IMR-90 (cell line): ENCODE measurements at regions not wholly inside any gene's neighbourhood (a gene's known extent, or its start where the extent isn't known, plus 50 kb on each side); places are given as distances from the start of the nearest gene placed in this dataset.

ENCODE experiments used
- ATAC-seq: fragments of 200-7000 bp; cut with Tn5 transposase; 2 replicates; pipeline ENCODE4 v1.9.1; 2020; ENCODE audit warnings: low read depth, mild to moderate bottlenecking, moderate library complexity
- BruUV-seq: library from RNA; stranded (reverse); fragments of 400-500 nt; replicated peaks from 2 replicates; lab custom pipeline; 2021; lab: Mats Ljungman, UMichigan
- CTCF ChIA-PET: fragments of 300-600 bp; formaldehyde crosslinking; extraction: SDS; loops from one replicate; lab custom pipeline; 2021; ENCODE audit warnings: antibody characterized with exemption; lab: Yijun Ruan, JAX
- POLR2A ChIA-PET: fragments of 300-600 bp; sonication (Branson Sonifier 250); formaldehyde crosslinking; loops from one replicate; lab custom pipeline; 2022; ENCODE audit warnings: antibody characterized with exemption; ENCODE audit not compliant: unreplicated experiment; lab: Charles Lee
- DNase-seq: peaks from one replicate; pipeline ENCODE4 v3.0.0; 2013
- H2AFZ ChIP-seq: replicated peaks from 2 replicates; pipeline ENCODE3; 2013; ENCODE audit warnings: low read length, mild to moderate bottlenecking; ENCODE audit not compliant: poor library complexity
- H2AK5ac ChIP-seq: 2 replicates; pipeline ENCODE4 v1.6.1; 2013; ENCODE audit warnings: low read depth, low read length, inconsistent platforms
- H2AK9ac ChIP-seq: replicated peaks from 2 replicates; pipeline ENCODE3; 2013; ENCODE audit warnings: mild to moderate bottlenecking, low read depth, low read length, moderate library complexity; ENCODE audit not compliant: poor library complexity
- H2BK120ac ChIP-seq: 2 replicates; pipeline ENCODE4 v1.6.1; 2013; ENCODE audit warnings: low read depth, low read length, inconsistent platforms
- H2BK15ac ChIP-seq: 3 replicates; pipeline ENCODE4 v1.6.1; 2013; ENCODE audit warnings: low read depth, low read length, inconsistent platforms
- H2BK20ac ChIP-seq: 2 replicates; pipeline ENCODE4 v1.6.1; 2013; ENCODE audit warnings: low read depth, mild to moderate bottlenecking, inconsistent platforms, low read length, moderate library complexity
- H2BK5ac ChIP-seq: 2 replicates; pipeline ENCODE4 v1.6.1; 2013; ENCODE audit warnings: mild to moderate bottlenecking, low read depth, low read length, inconsistent platforms; ENCODE audit not compliant: poor library complexity, severe bottlenecking
- H3K14ac ChIP-seq: replicated peaks from 2 replicates; pipeline ENCODE4 v1.6.1; 2013; ENCODE audit warnings: low read depth, low read length, inconsistent platforms
- H3K18ac ChIP-seq: 2 replicates; pipeline ENCODE4 v1.6.1; 2013; ENCODE audit warnings: low read depth, low read length, control low read depth
- H3K23ac ChIP-seq: 2 replicates; pipeline ENCODE4 v1.6.1; 2013; ENCODE audit warnings: low read depth, low read length, inconsistent platforms
- H3K27ac ChIP-seq: 2 replicates; pipeline ENCODE4 v1.5.1; 2013; ENCODE audit warnings: mild to moderate bottlenecking, control low read depth, low read length; ENCODE audit not compliant: insufficient read depth
- H3K27me3 ChIP-seq: 2 replicates; pipeline ENCODE4 v1.6.1; 2013; ENCODE audit warnings: low read length; ENCODE audit not compliant: control insufficient read depth, insufficient read depth
- H3K36me3 ChIP-seq: 2 replicates; pipeline ENCODE4 v1.6.1; 2013; ENCODE audit warnings: low read length, mixed read lengths; ENCODE audit not compliant: control insufficient read depth, insufficient read depth
- H3K4ac ChIP-seq: 2 replicates; pipeline ENCODE4 v1.6.1; 2013; ENCODE audit warnings: low read depth, low read length, inconsistent platforms
- H3K4me1 ChIP-seq: 2 replicates; pipeline ENCODE4 v1.6.1; 2013; ENCODE audit warnings: low read length, mixed read lengths; ENCODE audit not compliant: control insufficient read depth, insufficient read depth
- H3K4me2 ChIP-seq: 2 replicates; pipeline ENCODE4 v1.6.1; 2013; ENCODE audit warnings: low read depth, mild to moderate bottlenecking, control low read depth, low read length, moderate library complexity
- H3K4me3 ChIP-seq: 2 replicates; pipeline ENCODE4 v1.5.1; 2013; ENCODE audit warnings: low read depth, mild to moderate bottlenecking, control low read depth, low read length, moderate library complexity; ENCODE audit not compliant: insufficient read depth
- H3K56ac ChIP-seq: 2 replicates; pipeline ENCODE4 v1.6.1; 2013; ENCODE audit warnings: low read length, inconsistent platforms; ENCODE audit not compliant: insufficient read depth; ENCODE audit errors: extremely low read depth
- H3K79me1 ChIP-seq, 2 experiments: 2 replicates each; pipeline ENCODE4 v1.6.1; 2013; ENCODE audit warnings: low read length in 2 of 2, inconsistent platforms in 1 of 2, low read depth in 1 of 2
- H3K9ac ChIP-seq: 2 replicates; pipeline ENCODE4 v1.6.1; 2013; ENCODE audit warnings: low read depth, low read length, control low read depth
- H3K9me1 ChIP-seq: 2 replicates; pipeline ENCODE4 v1.6.1; 2013; ENCODE audit warnings: low read length, inconsistent platforms; ENCODE audit not compliant: insufficient read depth
- H3K9me3 ChIP-seq: 2 replicates; pipeline ENCODE4 v1.6.1; 2013; ENCODE audit warnings: low read length; ENCODE audit not compliant: control insufficient read depth, insufficient read depth
- H4K20me1 ChIP-seq: 2 replicates; pipeline ENCODE4 v1.6.1; 2013; ENCODE audit warnings: low read length, inconsistent platforms; ENCODE audit not compliant: insufficient read depth
- H4K5ac ChIP-seq: 2 replicates; pipeline ENCODE4 v1.6.1; 2013; ENCODE audit warnings: mild to moderate bottlenecking, low read depth, low read length, control low read depth
- H4K8ac ChIP-seq, 2 experiments: 2 replicates each; pipeline ENCODE4 v1.6.1; 2013; ENCODE audit warnings: low read depth in 2 of 2, low read length in 2 of 2, control low read depth in 1 of 2, inconsistent platforms in 1 of 2
- H4K91ac ChIP-seq: 2 replicates; pipeline ENCODE4 v1.6.1; 2013; ENCODE audit warnings: low read depth, low read length, inconsistent platforms; ENCODE audit not compliant: insufficient read depth
- BHLHE40 ChIP-seq: fragments of 150-350 bp; IDR thresholded peaks from 2 replicates; pipeline ENCODE4 v1.6.1; 2016; ENCODE audit warnings: mild to moderate bottlenecking, low read depth, low read length
- CEBPB ChIP-seq: IDR thresholded peaks from 2 replicates; pipeline ENCODE4 v1.6.1; 2012; ENCODE audit warnings: low read depth, low read length, improper control_type of control experiment
- CHD1 ChIP-seq: IDR thresholded peaks from 2 replicates; pipeline ENCODE4 v1.6.1; 2012; ENCODE audit warnings: low read depth, low read length, improper control_type of control experiment
- FOS ChIP-seq: fragments of 150-350 bp; IDR thresholded peaks from 2 replicates; pipeline ENCODE4 v1.6.1; 2016; ENCODE audit warnings: low read depth, low read length
- MAFK ChIP-seq: IDR thresholded peaks from 2 replicates; pipeline ENCODE4 v1.6.1; 2012; ENCODE audit warnings: low read depth, low read length, improper control_type of control experiment
- MAZ ChIP-seq: IDR thresholded peaks from 2 replicates; pipeline ENCODE4 v1.6.1; 2012; ENCODE audit warnings: low read depth, mild to moderate bottlenecking, low read length, improper control_type of control experiment, moderate library complexity, borderline replicate concordance
- MXI1 ChIP-seq: IDR thresholded peaks from 2 replicates; pipeline ENCODE4 v1.6.1; 2012; ENCODE audit warnings: low read depth, mild to moderate bottlenecking, low read length, moderate library complexity, borderline replicate concordance
- NFE2L2 ChIP-seq: fragments of 150-350 bp; IDR thresholded peaks from 2 replicates; pipeline ENCODE4 v1.6.1; 2016; ENCODE audit warnings: low read depth, mild to moderate bottlenecking, low read length
- POLR2A ChIP-seq: IDR thresholded peaks from 2 replicates; pipeline ENCODE4 v1.6.1; 2012; ENCODE audit warnings: mild to moderate bottlenecking, low read depth, low read length
- RAD21 ChIP-seq: IDR thresholded peaks from 2 replicates; pipeline ENCODE4 v1.6.1; 2012; ENCODE audit warnings: low read length, improper control_type of control experiment
- RCOR1 ChIP-seq: IDR thresholded peaks from 2 replicates; pipeline ENCODE4 v1.6.1; 2012; ENCODE audit warnings: mild to moderate bottlenecking, low read length, improper control_type of control experiment; ENCODE audit not compliant: insufficient replicate concordance
- RFX5 ChIP-seq: IDR thresholded peaks from 2 replicates; pipeline ENCODE4 v1.8.0; 2012; ENCODE audit warnings: low read depth, mild to moderate bottlenecking, low read length, moderate library complexity
- SMC3 ChIP-seq: fragments of 150-350 bp; IDR thresholded peaks from 2 replicates; pipeline ENCODE4 v1.6.1; 2016; ENCODE audit warnings: low read depth, mild to moderate bottlenecking, antibody characterized with exemption, low read length, moderate library complexity
- dilution Hi-C: fragments of 300-500 bp; cut with HindIII; formaldehyde crosslinking; loops from one replicate; pipeline ENCODE4 v1.14.3; 2018; ENCODE audit warnings: low sequenced_read_pairs; ENCODE audit not compliant: unreplicated experiment
- in situ Hi-C: fragments of 300-500 bp; cut with MboI; formaldehyde crosslinking; loops from 3 replicates; pipeline ENCODE4 v1.14.3; 2019; ENCODE audit warnings: low sequenced_read_pairs, inconsistent platforms, mixed read lengths
- intact Hi-C: fragments of 100-400 bp; cut with micrococcal nuclease; formaldehyde crosslinking; loops from 2 replicates; pipeline ENCODE4 v1.10.0; 2022
- TF ChIP-seq, protein P1 (sequence below): fragments of 150-350 bp; IDR thresholded peaks from 2 replicates; pipeline ENCODE4 v1.6.1; 2017; ENCODE audit warnings: mild to moderate bottlenecking, antibody characterized with exemption, low read length, low read depth
- TF ChIP-seq, protein P2 (sequence below): conservative IDR thresholded peaks from 2 replicates; pipeline ENCODE4 v1.5.1; 2012; ENCODE audit warnings: mild to moderate bottlenecking, low read depth, low read length, improper control_type of control experiment
- TF ChIP-seq, protein P3 (sequence below): fragments of 150-350 bp; IDR thresholded peaks from 2 replicates; pipeline ENCODE4 v1.6.1; 2016; ENCODE audit warnings: low read depth, mild to moderate bottlenecking, low read length, moderate library complexity, borderline replicate concordance

DNA sequence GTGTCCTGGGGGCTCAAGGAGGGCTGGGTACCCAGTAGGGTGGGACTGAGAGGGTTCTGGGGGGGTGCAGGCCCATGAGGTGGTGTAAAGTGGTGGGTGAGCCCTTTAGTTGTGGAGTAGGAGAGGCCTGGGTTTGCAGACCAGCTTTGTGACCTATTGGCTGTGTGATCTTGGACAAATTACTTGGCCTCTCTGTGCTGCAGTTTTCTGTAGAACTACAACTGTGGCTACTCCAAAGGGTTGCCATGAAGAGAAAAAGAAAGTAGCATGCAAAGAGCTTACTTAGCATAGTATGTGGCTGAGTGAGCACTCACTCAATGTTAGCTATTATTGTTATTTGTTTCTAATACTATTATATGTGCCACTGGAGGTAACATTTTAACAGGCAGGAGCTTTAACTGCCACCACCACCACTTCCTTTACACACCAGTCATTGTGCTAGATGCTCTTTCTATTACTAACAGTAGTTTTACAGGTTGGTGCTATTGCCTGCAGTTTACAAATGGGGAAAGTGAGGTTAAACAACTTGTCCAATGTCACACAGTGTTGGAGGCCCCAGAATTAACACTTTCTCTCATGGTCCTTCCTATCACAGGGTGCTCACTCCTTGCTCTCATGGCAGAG, 286.8 kb downstream of the DHX35 start:
- POLR2A ChIA-PET: no interaction called here
- in situ Hi-C loops: no loop called here
- ATAC-seq: no peak

More for the DNA sequence above, 286.8 kb downstream of the DHX35 start:
- no TSS peak for BruUV-seq
- CTCF ChIA-PET: no interaction called here
- TF ChIP-seq CHD1 (no peak), NFE2L2 (no peak), RFX5 (no peak), POLR2A (no peak), FOS (no peak), MAZ (no peak), RCOR1 (no peak), CEBPB (no peak), SMC3 (no peak), MAFK (no peak), RAD21 (no peak), MXI1 (no peak), BHLHE40 (no peak)
- TF ChIP-seq, protein P1, sequence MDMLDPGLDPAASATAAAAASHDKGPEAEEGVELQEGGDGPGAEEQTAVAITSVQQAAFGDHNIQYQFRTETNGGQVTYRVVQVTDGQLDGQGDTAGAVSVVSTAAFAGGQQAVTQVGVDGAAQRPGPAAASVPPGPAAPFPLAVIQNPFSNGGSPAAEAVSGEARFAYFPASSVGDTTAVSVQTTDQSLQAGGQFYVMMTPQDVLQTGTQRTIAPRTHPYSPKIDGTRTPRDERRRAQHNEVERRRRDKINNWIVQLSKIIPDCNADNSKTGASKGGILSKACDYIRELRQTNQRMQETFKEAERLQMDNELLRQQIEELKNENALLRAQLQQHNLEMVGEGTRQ: no peak
- TF ChIP-seq, protein P2, sequence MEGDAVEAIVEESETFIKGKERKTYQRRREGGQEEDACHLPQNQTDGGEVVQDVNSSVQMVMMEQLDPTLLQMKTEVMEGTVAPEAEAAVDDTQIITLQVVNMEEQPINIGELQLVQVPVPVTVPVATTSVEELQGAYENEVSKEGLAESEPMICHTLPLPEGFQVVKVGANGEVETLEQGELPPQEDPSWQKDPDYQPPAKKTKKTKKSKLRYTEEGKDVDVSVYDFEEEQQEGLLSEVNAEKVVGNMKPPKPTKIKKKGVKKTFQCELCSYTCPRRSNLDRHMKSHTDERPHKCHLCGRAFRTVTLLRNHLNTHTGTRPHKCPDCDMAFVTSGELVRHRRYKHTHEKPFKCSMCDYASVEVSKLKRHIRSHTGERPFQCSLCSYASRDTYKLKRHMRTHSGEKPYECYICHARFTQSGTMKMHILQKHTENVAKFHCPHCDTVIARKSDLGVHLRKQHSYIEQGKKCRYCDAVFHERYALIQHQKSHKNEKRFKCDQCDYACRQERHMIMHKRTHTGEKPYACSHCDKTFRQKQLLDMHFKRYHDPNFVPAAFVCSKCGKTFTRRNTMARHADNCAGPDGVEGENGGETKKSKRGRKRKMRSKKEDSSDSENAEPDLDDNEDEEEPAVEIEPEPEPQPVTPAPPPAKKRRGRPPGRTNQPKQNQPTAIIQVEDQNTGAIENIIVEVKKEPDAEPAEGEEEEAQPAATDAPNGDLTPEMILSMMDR: no peak
- TF ChIP-seq, protein P3, sequence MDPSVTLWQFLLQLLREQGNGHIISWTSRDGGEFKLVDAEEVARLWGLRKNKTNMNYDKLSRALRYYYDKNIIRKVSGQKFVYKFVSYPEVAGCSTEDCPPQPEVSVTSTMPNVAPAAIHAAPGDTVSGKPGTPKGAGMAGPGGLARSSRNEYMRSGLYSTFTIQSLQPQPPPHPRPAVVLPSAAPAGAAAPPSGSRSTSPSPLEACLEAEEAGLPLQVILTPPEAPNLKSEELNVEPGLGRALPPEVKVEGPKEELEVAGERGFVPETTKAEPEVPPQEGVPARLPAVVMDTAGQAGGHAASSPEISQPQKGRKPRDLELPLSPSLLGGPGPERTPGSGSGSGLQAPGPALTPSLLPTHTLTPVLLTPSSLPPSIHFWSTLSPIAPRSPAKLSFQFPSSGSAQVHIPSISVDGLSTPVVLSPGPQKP: no peak
- Histone ChIP-seq H3K27ac (no peak overlapping the region), H3K36me3 (no peaks in the 10 kb centered on the region), H3K9ac (no peak overlapping the region), H4K20me1 (no peaks in the 10 kb centered on the region), H3K27me3 (no peaks in the 10 kb centered on the region), H2BK120ac (no peak overlapping the region), H2AK9ac (no peak overlapping the region), H3K4ac (no peak overlapping the region), H2BK5ac (no peak overlapping the region), H2AFZ (no peak overlapping the region), H2BK15ac (no peak overlapping the region), H3K9me1 (no peaks in the 10 kb centered on the region), H3K79me1 (no peaks in the 10 kb centered on the region), H2AK5ac (no peak overlapping the region), H3K56ac (no peak overlapping the region), H3K4me3 (no peak overlapping the region), H4K91ac (no peak overlapping the region), H4K8ac (no peak overlapping the region), H2BK20ac (no peak overlapping the region), H4K5ac (no peak overlapping the region), H3K9me3 (no peaks in the 10 kb centered on the region), H3K18ac (no peak overlapping the region), H3K14ac (no peak overlapping the region), H3K4me1 (no peaks in the 10 kb centered on the region), H3K4me2 (no peak overlapping the region), H3K23ac (no peak overlapping the region)
- intact Hi-C loops (no loop called here), dilution Hi-C loops (no loop called here)
- no peak for DNase-seq
